B cell (primary cell): ENCODE measurements at regions not wholly inside any gene's neighbourhood (a gene's known extent, or its start where the extent isn't known, plus 50 kb on each side); places are given as distances from the start of the nearest gene placed in this dataset.

Experiments
- CTCF ChIP-seq: fragments of 200-600 bp; IDR thresholded peaks from one replicate; pipeline ENCODE4 v1.8.0; 2022; ENCODE audit warnings: antibody characterized with exemption, mild to moderate bottlenecking
- EZH2 ChIP-seq: IDR thresholded peaks from 2 replicates; pipeline ENCODE4 v1.6.1; 2012; ENCODE audit warnings: borderline replicate concordance, low read depth, mild to moderate bottlenecking, moderate library complexity, low read length; ENCODE audit not compliant: insufficient read depth, poor library complexity, severe bottlenecking

GRCh38 chr13:87903553-87903952 lies 232.4 kb downstream of the SLITRK5 start:
- TF ChIP-seq CTCF (no peak), EZH2 (no peak)
